Stimulated activated CD4-positive, alpha-beta T cell treated with anti-CD3 and anti-CD28 coated beads, Interleukin-2, amount 100 ng/mL, for 48 hours (primary cell): ENCODE measurements at regions not wholly inside any gene's neighbourhood (a gene's known extent, or its start where the extent isn't known, plus 50 kb on each side); places are given as distances from the start of the nearest gene placed in this dataset.
"Not testable (repeated sequence)": the region's sequence is repeated elsewhere in the genome, so short reads cannot be mapped to it uniquely, and the experiment has no call there.

ENCODE experiments used
- DNase-seq, 2 donors: peaks; one replicate each; pipeline ENCODE4 v3.0.0-alpha.2; 2020

DNA sequence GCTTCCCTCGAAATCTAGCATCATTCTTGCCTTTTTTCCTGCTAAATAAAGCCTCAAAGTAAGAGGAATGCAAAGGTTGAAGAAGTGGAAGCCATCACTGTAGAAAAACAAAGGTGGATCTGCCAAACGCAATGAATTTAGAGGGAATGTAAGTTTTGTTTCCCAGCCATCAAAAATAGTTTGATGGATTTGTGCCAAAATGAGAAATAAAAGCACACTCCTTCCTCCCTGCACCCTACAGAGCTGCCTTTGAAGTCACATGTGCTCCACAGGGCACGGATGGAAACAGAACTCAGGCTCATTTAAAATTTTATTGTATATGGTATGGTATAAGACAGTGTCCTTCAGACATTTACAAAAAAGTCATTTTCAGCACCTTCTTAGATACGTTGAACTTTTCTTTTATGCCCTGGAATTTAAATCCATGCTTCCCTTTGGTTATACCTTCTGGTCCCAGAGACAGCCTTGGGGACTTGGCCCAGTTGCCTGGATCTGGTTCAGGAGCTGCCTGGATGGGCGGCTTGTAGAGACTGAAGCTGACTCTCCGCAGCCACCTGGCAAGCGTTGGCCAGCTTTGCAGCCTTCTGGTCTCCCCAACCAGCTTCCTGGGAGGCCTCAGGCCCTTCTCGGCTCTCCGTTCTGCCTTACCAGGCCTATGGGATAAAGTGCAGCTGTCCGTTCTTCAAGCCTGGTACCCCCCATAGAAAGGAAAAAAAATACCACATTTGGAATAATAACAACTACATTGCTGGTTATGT is 228.5 kb upstream of the NEBL start:
- no peak for DNase-seq

DNA sequence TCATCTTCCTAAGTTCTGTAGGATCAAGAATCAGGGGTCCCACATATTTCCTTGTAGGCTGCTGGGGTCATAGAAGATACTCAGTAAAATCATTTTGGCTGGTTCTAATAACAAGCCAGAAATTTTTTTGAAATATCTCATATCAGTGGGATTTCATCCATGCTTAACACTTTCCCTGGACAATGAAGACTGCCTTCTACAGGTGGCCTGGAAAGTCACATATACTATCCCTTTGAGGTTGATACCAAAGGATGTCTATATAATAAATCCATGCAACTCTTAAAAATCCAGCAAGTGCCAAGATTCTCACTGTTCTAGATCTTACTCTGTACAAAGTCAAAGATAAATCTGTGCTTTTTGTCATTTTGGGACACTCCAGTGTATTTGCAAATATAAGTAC is 225.8 kb upstream of the NEBL start:
- DNase-seq, result no peak

DNA sequence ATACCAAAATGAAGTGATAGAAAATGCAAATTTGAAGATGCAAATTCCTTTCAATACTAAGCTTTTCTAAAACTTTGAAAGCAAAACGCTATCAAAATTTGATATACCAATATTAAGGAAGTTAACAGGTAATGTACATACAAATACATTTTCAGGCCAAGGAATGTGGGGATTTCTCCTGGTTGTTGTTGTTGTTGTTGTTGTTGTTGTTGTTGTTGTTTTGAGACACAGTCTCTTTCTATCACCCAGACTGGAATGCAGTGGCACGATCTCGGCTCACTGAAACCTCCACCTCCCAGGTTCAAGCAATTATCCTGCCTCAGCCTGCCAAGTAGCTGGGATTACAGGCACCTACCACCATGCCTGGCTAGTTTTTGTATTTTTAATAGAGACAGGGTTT is 224.7 kb upstream of the NEBL start:
- DNase-seq, result not testable (repeated sequence)

DNA sequence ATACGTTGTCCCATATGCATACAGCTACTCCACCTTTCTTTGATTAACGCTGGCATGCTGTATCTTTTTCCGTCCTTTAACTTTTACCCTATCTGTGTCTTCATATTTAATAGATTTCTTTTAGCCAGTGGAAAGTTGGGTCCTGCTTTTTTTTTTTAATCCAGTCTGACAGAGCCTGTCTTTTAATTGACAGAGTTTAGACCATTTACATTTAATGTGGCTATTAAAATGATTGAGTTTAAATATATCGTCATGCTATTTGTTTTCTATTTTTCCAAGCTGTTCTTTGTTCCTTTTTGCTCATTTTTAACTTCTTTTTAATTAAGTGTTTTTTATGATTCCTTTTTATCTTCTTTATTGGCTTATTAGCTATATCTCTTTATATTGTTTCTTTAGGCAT is 217.6 kb upstream of the NEBL start:
- no peak for DNase-seq

DNA sequence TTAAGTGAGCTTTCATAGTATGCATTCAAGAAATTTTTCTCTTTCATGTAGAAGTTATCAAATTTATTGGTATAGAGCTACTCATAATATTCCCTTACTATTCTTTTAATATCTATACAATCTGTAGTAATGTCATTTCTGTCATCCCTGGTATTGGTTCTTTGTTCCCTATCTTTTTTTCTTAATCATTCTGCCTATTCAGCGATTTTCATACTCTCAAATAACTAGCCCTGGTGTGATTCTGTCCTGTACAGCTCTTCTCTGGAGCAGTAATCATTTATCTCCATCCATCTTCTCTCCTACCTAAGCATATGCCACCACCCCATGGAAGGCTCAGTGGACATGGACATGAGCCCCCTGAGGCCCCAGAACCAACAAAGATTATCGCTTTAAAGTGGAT is 213.2 kb upstream of the NEBL start:
- DNase-seq, result no peak

DNA sequence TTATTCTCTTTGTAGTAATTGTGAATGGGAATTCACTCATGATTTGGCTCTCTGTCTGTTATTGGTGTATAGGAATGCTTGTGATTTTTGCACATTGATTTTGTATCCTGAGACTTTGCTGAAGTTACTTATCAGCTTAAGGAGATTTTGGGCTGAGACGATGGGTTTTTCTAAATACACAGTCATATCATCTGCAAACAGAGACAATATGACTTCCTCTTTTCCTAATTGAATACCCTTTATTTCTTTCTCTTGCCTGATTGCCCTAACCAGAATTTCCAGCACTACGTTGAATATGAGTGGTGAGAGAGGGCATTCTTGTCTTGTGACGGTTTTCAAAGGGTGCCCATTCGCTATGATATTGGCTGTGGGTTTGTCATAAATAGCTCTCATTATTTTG is 209.8 kb upstream of the NEBL start:
- not testable (repeated sequence) for DNase-seq

DNA sequence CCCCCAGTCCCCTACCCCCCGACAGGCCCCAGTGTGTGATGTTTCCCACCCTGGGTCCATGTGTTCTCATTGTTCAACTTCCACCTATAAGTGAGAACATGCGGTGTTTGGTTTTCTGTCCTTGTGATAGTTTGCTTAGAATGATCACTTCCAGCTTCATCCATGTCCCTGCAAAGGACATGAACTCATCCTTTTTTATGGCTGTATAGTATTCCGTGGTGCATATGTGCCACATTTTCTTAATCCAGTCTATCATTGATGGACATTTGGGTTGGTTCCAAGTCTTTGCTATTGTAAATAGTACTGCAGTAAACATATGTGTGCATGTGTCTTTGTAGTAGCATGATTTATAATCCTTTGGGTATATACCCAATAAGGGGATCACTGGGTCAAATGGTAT is 208.2 kb upstream of the NEBL start:
- not testable (repeated sequence) for DNase-seq

DNA sequence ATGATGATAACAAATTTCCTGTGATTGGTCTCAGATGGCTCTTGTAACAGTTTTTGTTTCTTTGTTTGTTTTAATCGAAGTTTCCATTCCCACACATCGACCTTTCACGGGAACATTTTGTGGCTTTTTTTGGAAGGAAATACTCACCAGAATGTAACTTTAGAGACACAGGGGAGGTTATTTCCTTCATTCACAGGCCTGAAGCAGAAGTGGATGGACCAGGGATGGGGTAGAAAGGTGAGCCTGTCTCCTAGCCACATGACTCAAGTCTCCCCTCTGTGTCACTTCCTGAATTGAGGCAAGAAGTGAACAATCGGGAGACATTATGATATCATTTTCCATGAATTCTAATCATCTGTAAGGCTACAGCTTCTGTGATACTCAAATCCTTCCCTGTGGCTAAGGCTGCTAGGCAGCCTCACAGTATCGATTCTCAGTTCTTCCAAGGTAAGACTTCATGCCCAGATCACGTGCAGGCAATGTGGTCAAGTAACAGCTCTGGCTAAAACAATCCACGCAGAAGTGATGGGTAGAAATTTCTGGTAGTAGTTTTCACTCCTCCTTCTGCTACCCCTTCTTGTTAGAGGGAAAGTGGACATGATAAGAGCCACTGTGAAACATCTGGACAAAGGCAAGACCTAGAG is 203.9 kb upstream of the NEBL start:
- peak in 1 of 2 donors; percentile 1 for DNase-seq

DNA sequence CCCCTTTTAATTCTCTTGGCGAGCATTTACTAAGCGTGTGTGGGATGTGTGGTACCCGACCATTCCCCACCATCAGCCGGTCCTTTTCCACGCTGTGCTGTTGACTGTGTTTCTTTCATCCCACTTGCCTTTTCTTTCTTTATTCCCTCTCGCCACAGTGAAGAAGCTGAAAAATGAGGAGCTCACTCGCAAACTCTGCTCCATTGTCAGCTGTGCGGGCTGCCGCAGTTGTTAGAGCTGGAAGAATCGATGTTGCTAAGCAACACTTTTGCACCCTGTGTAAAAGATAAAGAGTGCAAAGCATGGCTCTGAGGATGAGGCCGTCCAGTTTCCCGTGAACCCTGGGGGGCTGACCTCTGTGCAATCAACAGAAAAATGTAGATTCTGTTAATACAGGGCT is 203.1 kb upstream of the NEBL start:
- no peak for DNase-seq

DNA sequence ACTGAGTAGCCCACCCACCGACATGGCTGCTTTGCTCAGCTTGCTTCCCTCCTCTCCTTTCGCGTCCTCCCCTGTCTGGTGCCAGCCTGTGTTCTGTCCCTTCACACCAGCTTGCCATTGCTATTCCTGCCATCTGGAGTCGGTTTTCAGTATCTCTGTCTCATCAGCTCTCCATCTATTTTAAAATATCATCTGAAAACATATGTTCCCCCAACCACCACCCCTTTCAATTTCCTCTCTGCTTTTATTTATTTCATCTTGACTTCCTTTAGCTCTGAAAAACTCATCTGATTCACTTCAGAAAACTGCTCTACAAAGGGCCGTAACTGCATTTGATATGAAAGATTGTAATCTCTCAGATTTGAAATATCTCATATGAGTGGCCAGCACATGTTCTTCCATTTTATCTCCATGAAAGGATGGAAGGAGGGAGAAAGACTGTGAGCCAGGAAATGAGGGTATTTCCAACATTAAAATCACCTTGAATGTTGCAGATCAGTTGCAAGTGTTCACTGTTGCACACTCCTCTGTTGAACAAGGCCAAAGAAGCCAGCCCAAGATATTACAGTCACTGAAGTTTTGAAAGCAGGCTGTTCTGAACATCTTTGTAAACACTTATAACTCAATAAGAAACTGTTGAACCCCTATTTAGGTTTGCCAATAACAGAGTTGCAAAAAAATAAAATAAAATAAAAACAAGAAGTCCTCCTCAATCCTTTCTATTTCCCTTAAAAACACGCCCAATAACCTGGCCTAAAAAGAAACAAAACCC is 202.4 kb upstream of the NEBL start:
- DNase-seq, result no peak

DNA sequence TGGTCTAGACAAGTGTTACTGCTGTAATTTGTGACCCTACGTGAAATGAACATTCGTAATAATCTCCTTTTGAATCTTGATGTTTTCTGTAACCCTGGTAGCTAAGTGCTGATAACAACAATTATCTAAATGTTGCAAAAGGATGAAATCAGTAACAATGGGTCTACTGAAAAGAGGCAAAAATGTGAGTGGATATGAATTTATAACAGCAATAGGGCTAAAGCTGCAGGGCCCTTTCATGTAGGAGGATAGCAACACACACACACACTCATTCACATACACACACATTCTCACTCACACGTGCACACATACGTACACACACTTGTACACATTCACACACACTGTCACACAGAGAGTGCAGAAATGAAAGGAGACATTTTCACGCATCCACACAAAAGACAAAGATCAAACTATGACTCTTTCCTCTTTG is 200.8 kb upstream of the NEBL start:
- DNase-seq, result no peak

DNA sequence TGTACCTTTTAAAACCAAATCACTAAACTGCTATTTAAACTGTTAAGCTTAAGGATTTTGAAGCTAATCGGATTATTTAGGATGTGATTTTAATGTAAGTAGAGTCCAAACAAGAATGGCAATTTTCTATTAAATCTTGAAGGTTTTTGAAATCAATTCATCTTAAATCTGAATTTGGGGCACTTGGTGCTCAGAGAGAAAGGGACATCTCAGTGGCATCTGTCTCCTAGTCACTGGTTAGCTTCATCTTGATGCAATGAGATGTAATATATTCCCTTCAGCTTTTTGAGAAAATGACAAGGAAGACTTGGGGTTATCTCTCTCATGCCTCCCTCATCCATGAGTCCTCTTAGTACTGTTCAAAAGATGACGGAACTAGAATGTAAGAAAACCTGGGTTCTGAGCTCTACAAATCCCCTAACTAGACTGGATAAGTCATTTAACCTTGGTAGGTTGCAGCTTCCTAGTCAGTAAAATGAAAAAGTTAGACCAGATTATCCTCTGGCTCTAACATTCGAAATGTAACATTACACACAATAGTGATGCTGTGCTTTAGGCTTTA is 198.5 kb upstream of the NEBL start:
- DNase-seq, result no peak

DNA sequence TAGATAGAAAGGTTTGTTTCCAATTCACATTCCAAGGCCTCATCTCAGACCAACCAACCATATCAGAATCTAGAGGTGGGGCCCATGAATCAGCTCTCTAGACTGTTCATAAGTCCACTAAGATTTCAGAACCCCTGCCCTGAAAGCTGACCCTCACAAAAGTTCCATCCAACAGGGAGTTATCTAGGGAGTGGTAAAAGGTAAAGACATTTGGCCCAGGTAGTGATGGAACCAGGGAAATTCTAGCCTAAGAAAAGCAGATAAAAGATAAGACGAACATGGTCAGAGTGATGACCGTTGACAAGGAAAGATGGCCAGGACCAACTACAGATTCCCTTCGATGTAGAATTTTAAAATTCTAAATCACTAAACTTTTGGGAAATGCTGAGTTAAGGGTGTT is 198.0 kb upstream of the NEBL start:
- DNase-seq, result no peak

DNA sequence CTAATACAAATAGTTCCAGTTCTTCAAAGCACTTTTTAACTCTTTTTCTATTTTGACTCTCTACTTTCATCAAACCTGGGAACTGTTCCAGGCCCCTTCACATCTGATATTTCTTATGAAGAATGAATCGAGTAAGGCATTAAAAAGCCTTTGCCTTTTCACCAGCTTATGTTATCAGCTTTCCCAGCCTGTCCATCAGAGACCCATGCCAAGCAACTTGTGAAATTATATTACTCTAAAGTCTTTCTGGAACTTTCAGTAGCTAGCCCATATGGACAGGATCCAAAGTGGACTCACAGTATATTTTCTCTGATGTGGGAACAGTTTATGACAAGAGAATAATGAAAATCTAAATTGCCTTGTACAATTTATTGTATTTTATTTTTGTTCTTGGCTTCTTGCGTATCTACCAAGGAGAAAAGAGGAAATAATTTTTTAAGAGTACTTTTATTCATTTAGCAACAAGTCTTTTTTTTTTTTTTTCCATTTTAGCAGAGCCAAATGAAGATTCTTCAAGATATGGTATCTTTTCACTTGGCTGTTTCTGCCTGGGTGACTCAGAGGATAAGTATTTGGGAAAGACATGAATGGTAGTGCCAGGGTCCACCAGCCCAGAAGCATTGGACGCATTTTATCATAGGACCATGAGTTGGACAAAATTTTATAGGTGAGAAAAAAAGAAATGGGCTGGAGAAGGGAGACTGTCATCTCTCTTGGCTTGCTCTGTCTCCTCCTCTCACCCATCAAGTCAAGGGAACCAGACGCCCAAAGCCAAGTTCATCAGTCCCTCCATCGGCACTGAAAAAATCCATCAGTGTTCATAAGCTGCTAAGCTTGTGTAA is 195.8 kb upstream of the NEBL start:
- DNase-seq, result no peak

DNA sequence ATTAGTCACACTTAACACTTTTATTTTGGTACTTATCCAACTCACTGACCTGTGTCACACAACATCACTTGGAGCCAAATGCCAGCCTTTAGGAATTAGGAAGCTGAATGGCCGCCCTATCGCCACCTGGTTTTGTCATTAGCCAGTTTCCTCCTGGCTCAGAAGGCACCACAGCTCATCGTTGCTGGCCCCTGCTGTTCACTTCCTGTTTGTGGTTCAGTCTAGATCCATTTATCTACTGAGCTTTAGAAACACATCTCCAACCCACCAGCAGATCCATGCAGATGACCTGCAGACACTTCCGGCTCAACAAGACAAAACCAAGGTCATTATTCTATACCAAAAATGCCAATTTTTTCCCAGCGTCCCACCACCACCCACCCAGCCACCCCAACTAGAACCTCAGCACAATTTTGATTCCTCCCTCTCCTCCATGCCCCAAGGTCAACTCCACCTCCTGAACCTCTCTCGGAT is 193.5 kb upstream of the NEBL start:
- no peak for DNase-seq

DNA sequence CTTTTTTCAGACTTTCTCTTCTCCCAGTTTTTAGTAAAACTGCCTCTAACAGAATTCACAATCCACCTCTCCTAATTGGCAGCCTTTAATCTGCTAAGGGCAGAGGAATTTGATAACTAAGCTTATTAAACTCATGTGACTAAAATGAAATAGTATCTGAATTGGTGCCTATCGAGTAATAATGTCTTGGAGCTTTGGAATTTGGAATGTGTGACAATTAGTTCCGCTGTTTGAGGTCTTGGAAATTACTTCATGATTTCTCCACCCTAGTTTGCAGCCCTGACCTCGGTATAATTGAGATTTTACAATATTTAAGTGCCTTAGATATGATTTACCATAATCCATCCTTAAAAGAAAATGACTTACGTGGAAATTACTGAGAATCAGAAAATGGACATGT is 190.4 kb upstream of the NEBL start:
- no peak for DNase-seq

DNA sequence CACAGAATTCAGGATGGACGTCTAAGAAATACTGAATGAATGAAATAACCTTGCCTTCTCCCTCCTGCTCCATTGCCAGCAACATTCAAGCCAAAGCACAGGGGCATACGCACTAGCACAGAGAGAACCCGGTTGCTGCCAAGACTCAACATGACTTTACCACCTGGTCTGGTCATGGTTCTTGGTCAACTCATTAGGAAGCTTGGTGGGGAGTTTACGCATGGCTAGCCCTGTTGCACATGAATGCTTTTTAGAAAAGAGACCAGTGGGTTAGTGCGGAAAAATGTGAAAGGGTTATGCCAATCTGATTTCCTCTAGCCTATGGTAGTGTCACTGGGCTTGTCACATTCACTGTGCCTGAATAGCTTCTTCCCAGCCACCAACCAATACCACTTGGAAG is 187.6 kb upstream of the NEBL start:
- no peak for DNase-seq

DNA sequence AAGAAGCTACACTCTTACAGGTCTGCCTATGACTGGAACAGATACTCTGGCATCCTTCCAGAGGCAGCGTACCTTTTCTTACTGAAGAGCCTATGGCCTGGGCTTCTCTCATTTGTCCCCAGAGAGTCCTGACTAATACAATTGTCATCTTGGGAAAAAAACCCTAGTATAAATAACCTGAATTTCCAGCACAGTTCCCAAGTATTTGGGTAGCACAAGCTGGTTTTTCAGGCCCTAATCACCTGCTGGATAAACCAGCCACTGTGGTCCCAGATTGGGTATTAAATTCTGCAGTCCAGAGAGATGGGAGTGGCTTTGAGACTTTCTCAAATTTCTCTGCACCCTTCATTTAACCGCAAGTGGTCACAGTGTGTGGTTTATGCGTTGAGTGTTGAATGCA is 186.8 kb upstream of the NEBL start:
- no peak for DNase-seq

DNA sequence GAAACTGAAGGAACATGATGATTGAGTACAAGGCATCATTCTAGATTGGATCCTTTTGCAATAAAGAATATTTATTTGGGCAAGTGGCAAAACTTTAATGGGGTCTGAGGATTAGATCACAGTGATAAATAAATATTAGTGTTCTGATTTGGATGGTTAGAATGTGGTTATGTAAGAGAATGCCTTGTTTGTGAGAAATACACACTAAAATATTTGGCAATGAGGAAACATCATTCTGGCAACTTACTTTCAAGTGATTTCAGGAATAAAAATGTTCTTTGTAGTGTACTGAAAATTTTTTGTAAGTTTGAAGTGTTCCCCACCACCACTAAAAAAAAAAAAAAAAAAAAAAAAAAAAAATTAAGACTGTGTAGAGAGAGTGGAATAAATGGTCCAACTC is 185.1 kb upstream of the NEBL start:
- DNase-seq, result no peak

DNA sequence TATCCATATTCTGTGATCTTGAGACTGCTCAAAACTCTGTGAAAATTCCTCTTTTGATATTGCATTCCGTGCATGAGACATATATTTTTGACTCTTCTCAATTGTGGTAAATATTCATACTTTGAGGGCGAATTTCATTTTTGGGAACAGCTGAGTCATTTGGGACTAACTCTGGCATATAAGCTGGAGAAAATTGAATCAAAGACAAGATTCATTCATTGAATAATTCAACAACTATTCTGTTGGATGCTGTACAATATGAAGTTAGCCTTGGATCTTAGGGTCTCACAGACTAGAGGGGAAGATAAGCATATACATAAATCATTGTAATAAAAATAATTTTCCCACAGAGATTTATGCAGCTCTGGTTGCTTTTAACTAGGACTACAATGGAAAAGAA is 183.2 kb upstream of the NEBL start:
- no peak for DNase-seq

DNA sequence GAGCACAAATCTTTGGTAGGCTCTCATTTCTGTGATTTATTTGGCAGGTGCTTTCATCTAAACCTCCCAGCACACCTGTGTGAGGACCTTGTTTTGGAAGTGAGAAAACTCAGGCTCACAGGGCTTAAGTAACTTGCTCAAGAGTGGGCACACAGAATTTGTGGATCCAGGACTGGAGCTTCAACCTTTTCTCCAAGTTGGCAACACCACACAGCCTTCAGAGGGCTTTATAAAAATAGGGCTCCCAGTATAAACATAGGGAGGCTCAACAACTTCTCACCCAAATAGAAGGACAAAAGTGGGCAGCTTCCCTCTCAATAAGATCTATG is 182.2 kb upstream of the NEBL start:
- no peak for DNase-seq

DNA sequence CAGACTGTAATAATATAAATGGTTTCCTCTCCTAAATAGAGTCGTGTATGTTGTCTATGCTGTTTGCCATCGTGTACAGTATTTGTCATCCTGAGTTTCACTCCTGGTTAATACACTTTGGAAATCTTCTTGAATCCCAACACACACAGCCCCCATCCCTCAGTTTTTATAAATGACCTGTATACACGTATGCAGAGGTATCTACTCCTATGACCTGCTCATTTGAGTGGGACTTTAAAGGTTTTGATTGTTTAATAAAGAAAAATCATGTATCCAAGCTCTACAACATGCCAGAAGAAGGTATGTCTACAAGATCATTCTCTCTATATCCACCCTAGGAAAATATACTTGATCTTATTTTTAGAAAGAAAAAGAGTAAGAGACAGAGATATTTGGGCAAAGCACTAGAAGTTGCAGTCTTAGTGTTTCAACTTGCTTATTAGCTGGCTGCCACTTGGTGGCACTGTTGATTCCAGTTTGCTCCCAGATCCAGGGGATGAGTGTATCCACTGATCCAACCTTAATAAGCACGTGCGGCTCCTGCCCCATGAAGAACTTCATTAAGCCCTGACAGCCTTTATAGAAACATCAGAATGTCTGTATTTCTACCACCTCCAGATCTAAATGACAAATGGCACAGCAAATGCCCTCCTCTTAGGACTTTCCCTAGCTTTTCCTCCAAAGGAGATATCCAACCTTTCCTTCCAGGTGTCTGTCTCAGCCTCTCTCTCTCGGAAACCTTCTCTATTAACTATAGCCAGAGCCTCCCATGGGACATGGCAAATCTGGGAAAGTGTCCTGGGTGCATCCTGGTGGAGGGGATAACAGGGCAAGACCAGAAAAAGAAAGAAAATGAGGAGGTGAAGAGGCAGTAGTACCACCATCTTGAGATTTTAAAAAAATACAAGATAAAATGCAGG is 181.6 kb upstream of the NEBL start:
- DNase-seq, result peak; percentile 6 to 26
